ENCODE measurements at regions not wholly inside any gene's neighbourhood (a gene's known extent, or its start where the extent isn't known, plus 50 kb on each side); places are given as distances from the start of the nearest gene placed in this dataset.

DNA sequence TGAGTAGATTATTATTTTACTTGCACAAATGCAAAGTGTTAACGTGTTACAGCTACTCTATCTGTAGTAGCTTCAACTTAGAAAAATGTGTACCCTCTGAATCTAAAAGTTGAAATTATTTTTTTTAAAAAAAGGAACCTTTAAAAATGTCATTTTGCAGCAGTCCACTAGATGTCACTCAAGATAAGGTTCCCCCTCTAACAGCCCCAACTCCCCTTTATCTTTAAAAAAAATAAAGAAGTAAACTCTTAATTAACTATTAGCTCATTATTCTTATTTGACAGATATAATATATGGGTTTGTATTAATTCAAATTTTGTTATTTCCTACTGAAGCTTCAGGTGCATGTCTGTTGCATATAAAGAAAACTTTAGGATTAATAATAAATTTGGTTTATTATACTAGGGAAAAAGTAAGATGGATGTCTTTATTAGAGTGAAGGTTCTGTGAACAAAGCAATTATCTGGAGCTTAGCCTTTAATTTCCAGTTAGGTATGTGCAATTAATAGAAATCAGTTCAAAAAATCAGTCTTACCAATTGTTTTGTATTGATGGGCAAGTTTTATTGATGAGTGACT is 288.5 kb downstream of the VGLL3 start:
- Histone ChIP-seq H3K36me3 (replicated peaks in 1 of 2; ENCODE audit: control extremely low read depth in 1 of 2, control insufficient read depth in 1 of 2, extremely low read depth in 1 of 2, insufficient read depth in 2 of 2, low read length in 1 of 2) (no peaks in the 10 kb centered on the region), H3K4me2 (replicated peaks; ENCODE audit: low read depth, low read length, poor library complexity, severe bottlenecking) (no peak overlapping the region), H3K4me3 (ENCODE audit: control extremely low read depth in 1 of 5, extremely low read depth in 1 of 5, insufficient read depth in 1 of 5, low read depth in 2 of 5, low read length in 4 of 5) (no peak overlapping the region), H2AFZ (ENCODE audit: insufficient read depth, low read depth, low read length, poor library complexity, severe bottlenecking) (no peak overlapping the region), H3K9ac (ENCODE audit: low read length) (no peak overlapping the region), H3K9me3 (ENCODE audit: control extremely low read depth in 1 of 3, control insufficient read depth in 2 of 3, insufficient read depth in 1 of 3, low read length in 2 of 3) (no peaks in the 10 kb centered on the region), H3K27me3 (replicated peaks in 1 of 4; ENCODE audit: control extremely low read depth in 1 of 4, control insufficient read depth in 3 of 4, insufficient read depth in 4 of 4, low read length in 3 of 4) (no peaks in the 10 kb centered on the region), H4K20me1 (ENCODE audit: control insufficient read depth, insufficient read depth, low read length, poor library complexity, severe bottlenecking) (no peaks in the 10 kb centered on the region), H3K27ac (ENCODE audit: low read length in 2 of 2) (no peak overlapping the region), H3K79me2 (ENCODE audit: control insufficient read depth, insufficient read depth, low read length) (no peaks in the 10 kb centered on the region), H3K4me1 (ENCODE audit: control insufficient read depth in 2 of 2, insufficient read depth in 2 of 2, low read length in 2 of 2) (no peaks in the 10 kb centered on the region)
- TF ChIP-seq, protein P1, sequence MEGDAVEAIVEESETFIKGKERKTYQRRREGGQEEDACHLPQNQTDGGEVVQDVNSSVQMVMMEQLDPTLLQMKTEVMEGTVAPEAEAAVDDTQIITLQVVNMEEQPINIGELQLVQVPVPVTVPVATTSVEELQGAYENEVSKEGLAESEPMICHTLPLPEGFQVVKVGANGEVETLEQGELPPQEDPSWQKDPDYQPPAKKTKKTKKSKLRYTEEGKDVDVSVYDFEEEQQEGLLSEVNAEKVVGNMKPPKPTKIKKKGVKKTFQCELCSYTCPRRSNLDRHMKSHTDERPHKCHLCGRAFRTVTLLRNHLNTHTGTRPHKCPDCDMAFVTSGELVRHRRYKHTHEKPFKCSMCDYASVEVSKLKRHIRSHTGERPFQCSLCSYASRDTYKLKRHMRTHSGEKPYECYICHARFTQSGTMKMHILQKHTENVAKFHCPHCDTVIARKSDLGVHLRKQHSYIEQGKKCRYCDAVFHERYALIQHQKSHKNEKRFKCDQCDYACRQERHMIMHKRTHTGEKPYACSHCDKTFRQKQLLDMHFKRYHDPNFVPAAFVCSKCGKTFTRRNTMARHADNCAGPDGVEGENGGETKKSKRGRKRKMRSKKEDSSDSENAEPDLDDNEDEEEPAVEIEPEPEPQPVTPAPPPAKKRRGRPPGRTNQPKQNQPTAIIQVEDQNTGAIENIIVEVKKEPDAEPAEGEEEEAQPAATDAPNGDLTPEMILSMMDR (IDR thresholded peaks at IDR 0.05), result peak; percentile 66
- no peak for TF ChIP-seq EZH2 (IDR thresholded peaks at IDR 0.05; ENCODE audit: borderline replicate concordance, insufficient read depth, low read depth, low read length, poor library complexity, severe bottlenecking)
- no CpG with 5 or more reads among the region's 1 CpG for WGBS (ENCODE audit: insufficient coverage)
- H3K27ac Mint-ChIP-seq, result no peak overlapping the region
- H3K4me1 Mint-ChIP-seq, result no peaks in the 10 kb centered on the region
- DNase-seq, result no peak
- CTCF ChIA-PET, result interaction anchor here (1.5 to 2.2 kb wide), 3 partner anchors 10 to 466 kb away, joined by 4 to 6 read pairs (median 6); no protein-coding TSS in a partner anchor
- no peaks in the 10 kb centered on the region for H3K27me3 Mint-ChIP-seq
- ATAC-seq (ENCODE audit: low read depth), result no peak
- H3K9me3 Mint-ChIP-seq (ENCODE audit: insufficient read depth), result no peaks in the 10 kb centered on the region
- intact Hi-C loops (cut with micrococcal nuclease), result loop anchor here (5.0 kb wide), 1 partner anchor 465 kb away; no protein-coding TSS in a partner anchor
- POLR2A ChIA-PET, result no interaction called here
- H3K4me3 Mint-ChIP-seq, result no peak overlapping the region

GRCh38 chr3:86695752-86696151 is 295.2 kb downstream of the VGLL3 start:
- DNase-seq (no peak), ATAC-seq (ENCODE audit: low read depth) (no peak)
- no peak overlapping the region for H2AFZ ChIP-seq (ENCODE audit: insufficient read depth, low read depth, low read length, poor library complexity, severe bottlenecking)
- H3K36me3 ChIP-seq (replicated peaks in 1 of 2; ENCODE audit: control extremely low read depth in 1 of 2, control insufficient read depth in 1 of 2, extremely low read depth in 1 of 2, insufficient read depth in 2 of 2, low read length in 1 of 2), result no peaks in the 10 kb centered on the region
- H3K27me3 ChIP-seq (replicated peaks in 1 of 4; ENCODE audit: control extremely low read depth in 1 of 4, control insufficient read depth in 3 of 4, insufficient read depth in 4 of 4, low read length in 3 of 4), result no peaks in the 10 kb centered on the region
- H3K4me3 ChIP-seq (ENCODE audit: control extremely low read depth in 1 of 5, extremely low read depth in 1 of 5, insufficient read depth in 1 of 5, low read depth in 2 of 5, low read length in 4 of 5), result no peak overlapping the region
- no peaks in the 10 kb centered on the region for H3K9me3 Mint-ChIP-seq (ENCODE audit: insufficient read depth)
- WGBS (ENCODE audit: insufficient coverage), result 80% methylated on average over 4 of the region's 5 CpGs
- H4K20me1 ChIP-seq (ENCODE audit: control insufficient read depth, insufficient read depth, low read length, poor library complexity, severe bottlenecking), result no peaks in the 10 kb centered on the region
- no peaks in the 10 kb centered on the region for H3K4me1 ChIP-seq (ENCODE audit: control insufficient read depth in 2 of 2, insufficient read depth in 2 of 2, low read length in 2 of 2)
- CTCF ChIA-PET, result no interaction called here
- no peak overlapping the region for H3K27ac Mint-ChIP-seq
- H3K4me1 Mint-ChIP-seq, result no peaks in the 10 kb centered on the region
- no peaks in the 10 kb centered on the region for H3K27me3 Mint-ChIP-seq
- POLR2A ChIA-PET, result no interaction called here
- H3K79me2 ChIP-seq (ENCODE audit: control insufficient read depth, insufficient read depth, low read length), result no peaks in the 10 kb centered on the region
- H3K9me3 ChIP-seq (ENCODE audit: control extremely low read depth in 1 of 3, control insufficient read depth in 2 of 3, insufficient read depth in 1 of 3, low read length in 2 of 3), result no peaks in the 10 kb centered on the region
- intact Hi-C loops (cut with micrococcal nuclease), result no loop called here
- no peak for TF ChIP-seq EZH2 (IDR thresholded peaks at IDR 0.05; ENCODE audit: borderline replicate concordance, insufficient read depth, low read depth, low read length, poor library complexity, severe bottlenecking)
- TF ChIP-seq, protein P1 (IDR thresholded peaks at IDR 0.05), result no peak
- no peak overlapping the region for H3K9ac ChIP-seq (ENCODE audit: low read length)
- H3K27ac ChIP-seq (ENCODE audit: low read length in 2 of 2), result no peak overlapping the region
- H3K4me2 ChIP-seq (replicated peaks; ENCODE audit: low read depth, low read length, poor library complexity, severe bottlenecking), result no peak overlapping the region
- H3K4me3 Mint-ChIP-seq, result no peak overlapping the region
